OCI-LY7 (cell line): ENCODE measurements at regions not wholly inside any gene's neighbourhood (a gene's known extent, or its start where the extent isn't known, plus 50 kb on each side); places are given as distances from the start of the nearest gene placed in this dataset.

Experiments used
- EZH2phosphoT487 ChIP-seq: fragments of 200-600 bp; sonication (generic); IDR thresholded peaks from 2 replicates; pipeline ENCODE4 v1.6.1; 2018; ENCODE audit warnings: low read depth, borderline replicate concordance, mild to moderate bottlenecking, mixed run types, antibody characterized with exemption, low read length, moderate library complexity, mixed read lengths
- TF ChIP-seq, protein P1 (sequence below): fragments of 200-600 bp; sonication (generic); conservative IDR thresholded peaks from 2 replicates; pipeline ENCODE4 v1.5.1; 2014; ENCODE audit warnings: mild to moderate bottlenecking, antibody characterized with exemption, low read length, moderate library complexity, mixed read lengths

DNA sequence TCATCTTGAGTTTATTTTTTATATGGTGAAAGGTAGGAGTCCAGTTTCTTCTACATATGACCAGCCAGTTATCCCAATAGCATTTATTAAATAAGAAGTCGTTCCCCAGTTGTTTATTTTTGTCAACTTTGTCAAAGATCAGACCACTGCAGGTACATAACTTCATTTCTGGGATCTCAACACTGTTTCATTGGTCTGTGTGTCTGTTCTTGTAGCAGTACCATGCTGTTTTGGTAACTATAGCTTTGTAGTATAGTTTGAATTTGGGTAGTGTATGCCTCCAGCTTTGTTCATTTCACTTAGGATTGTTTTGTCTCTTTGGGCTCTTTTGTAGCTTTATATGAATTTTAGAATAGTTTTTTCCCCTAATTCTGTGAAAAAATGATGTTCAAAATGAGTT is 340.4 kb upstream of the PCDH20 start:
- TF ChIP-seq, protein P1, sequence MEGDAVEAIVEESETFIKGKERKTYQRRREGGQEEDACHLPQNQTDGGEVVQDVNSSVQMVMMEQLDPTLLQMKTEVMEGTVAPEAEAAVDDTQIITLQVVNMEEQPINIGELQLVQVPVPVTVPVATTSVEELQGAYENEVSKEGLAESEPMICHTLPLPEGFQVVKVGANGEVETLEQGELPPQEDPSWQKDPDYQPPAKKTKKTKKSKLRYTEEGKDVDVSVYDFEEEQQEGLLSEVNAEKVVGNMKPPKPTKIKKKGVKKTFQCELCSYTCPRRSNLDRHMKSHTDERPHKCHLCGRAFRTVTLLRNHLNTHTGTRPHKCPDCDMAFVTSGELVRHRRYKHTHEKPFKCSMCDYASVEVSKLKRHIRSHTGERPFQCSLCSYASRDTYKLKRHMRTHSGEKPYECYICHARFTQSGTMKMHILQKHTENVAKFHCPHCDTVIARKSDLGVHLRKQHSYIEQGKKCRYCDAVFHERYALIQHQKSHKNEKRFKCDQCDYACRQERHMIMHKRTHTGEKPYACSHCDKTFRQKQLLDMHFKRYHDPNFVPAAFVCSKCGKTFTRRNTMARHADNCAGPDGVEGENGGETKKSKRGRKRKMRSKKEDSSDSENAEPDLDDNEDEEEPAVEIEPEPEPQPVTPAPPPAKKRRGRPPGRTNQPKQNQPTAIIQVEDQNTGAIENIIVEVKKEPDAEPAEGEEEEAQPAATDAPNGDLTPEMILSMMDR = no peak
- no peak for TF ChIP-seq EZH2phosphoT487
